Tibial nerve (tissue), 4 donors: ENCODE measurements at regions not wholly inside any gene's neighbourhood (a gene's known extent, or its start where the extent isn't known, plus 50 kb on each side); places are given as distances from the start of the nearest gene placed in this dataset.
"Not testable (repeated sequence)": the region's sequence is repeated elsewhere in the genome, so short reads cannot be mapped to it uniquely, and the experiment has no call there.

Experiments used
- DNase-seq, 2 donors: peaks; one replicate each; pipeline ENCODE4 v3.0.0-alpha.2; 2019; ENCODE audit warnings: low spot score in 2 of 2
- H3K27ac ChIP-seq, 4 donors: fragments of 200-600 bp; sonication (generic) in 3 of 4; one replicate each; pipeline ENCODE4 v1.5.1; 2017 to 2019; ENCODE audit warnings: mild to moderate bottlenecking in 1 of 4
- H3K27me3 ChIP-seq, 2 donors: fragments of 200-600 bp; sonication (generic) in 1 of 2; one replicate each; pipeline versions ENCODE4 v1.5.1 to v1.6.0; 2017 to 2019
- H3K36me3 ChIP-seq, 3 donors: fragments of 200-600 bp; sonication (generic); one replicate each; pipeline ENCODE4 v1.5.1; 2018 to 2019
- H3K4me1 ChIP-seq, 4 donors: fragments of 200-600 bp; sonication (generic) in 3 of 4; one replicate each; pipeline ENCODE4 v1.5.1; 2017 to 2019
- H3K4me3 ChIP-seq, 4 donors: fragments of 200-600 bp; sonication (generic) in 3 of 4; one replicate each; pipeline ENCODE4 v1.5.1; 2017 to 2019; ENCODE audit warnings: mild to moderate bottlenecking in 1 of 4, moderate library complexity in 1 of 4
- H3K9me3 ChIP-seq, 4 donors: fragments of 200-600 bp; sonication (generic) in 3 of 4; one replicate each; pipeline ENCODE4 v1.5.1; 2017 to 2019
- EP300 ChIP-seq, 2 donors: sonication (generic); formaldehyde crosslinking; IDR thresholded peaks; one replicate each; pipeline ENCODE4 v1.6.1; 2017; ENCODE audit warnings: antibody characterized with exemption in 2 of 2, mild to moderate bottlenecking in 1 of 2
- POLR2A ChIP-seq, 2 donors: fragments of 450-650 bp; IDR thresholded peaks; one replicate each; pipeline ENCODE4 v1.6.1; 2017; ENCODE audit warnings: antibody characterized with exemption in 2 of 2, mild to moderate bottlenecking in 2 of 2, moderate library complexity in 2 of 2
- WGBS, 2 donors: methylation state at CpG; one replicate each; pipeline ENCODE4 v1.1.5; 2018; 5-methylcytosine and 5-hydroxymethylcytosine counted together
- TF ChIP-seq, protein P1 (sequence below), 5 experiments: fragments of 200-600 bp in 3 of 5; fragments of 450-650 bp in 2 of 5; sonication (generic) in 3 of 5; IDR thresholded peaks; one replicate each; pipeline ENCODE4 v1.5.1; 2016 to 2019; ENCODE audit warnings: antibody characterized with exemption in 5 of 5, mild to moderate bottlenecking in 3 of 5, moderate library complexity in 2 of 5

DNA sequence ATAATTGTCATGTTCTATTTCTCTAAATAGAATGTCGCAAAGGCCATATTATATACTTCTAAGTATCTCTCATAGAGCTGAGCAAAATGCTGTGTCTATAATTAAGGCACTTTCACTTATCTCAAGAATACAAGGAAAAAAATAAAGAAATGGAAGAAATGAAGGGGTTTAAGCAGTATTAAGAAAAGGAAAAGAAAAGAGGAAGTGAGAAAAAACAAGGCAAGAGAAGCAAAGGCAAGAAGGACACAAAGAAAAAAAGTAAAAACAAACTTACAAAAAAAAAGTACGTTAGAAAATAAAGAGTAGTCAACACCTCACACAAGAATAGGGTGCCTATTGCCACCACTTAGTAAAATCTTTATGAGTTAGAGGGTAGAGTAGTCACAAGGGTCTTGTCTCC, 506.2 kb downstream of the GABRG2 start:
- WGBS, 2 donors, result 80 to 88% methylated on average over 2 of the region's 2 CpGs
- Histone ChIP-seq H3K36me3 (no peaks in the 10 kb centered on the region), H3K4me1 (no peaks in the 10 kb centered on the region)

DNA sequence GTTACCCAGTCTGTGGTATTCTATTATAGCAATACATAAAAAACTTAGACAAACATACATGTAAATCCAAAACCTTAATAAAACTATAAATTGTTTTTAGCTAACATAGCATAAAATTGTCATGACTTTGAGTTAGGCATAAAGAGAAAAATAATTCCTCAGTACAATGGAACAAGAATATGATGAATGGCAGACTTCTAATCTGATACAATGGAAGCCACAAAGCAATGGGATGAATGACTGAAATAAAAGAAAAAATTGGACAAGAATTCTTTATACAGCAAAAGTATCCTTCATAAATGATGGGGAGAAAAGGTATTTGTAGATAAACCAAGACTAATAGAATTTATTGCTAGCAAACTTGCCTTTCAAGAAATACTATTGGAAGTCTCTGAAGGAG, 524.2 kb downstream of the GABRG2 start:
- TF ChIP-seq EP300 (IDR thresholded peaks at IDR 0.05), result no peak
- Histone ChIP-seq H3K27ac (no peak overlapping the region), H3K27me3 (no peaks in the 10 kb centered on the region), H3K36me3 (no peaks in the 10 kb centered on the region), H3K4me1 (no peaks in the 10 kb centered on the region), H3K4me3 (no peak overlapping the region), H3K9me3 (peaks cover 0 to 20% (median 0%) of the 10 kb centered on the region in 4 donors)
- no peak for DNase-seq

More for the DNA sequence above, 506.2 kb downstream of the GABRG2 start:
- TF ChIP-seq, protein P1, sequence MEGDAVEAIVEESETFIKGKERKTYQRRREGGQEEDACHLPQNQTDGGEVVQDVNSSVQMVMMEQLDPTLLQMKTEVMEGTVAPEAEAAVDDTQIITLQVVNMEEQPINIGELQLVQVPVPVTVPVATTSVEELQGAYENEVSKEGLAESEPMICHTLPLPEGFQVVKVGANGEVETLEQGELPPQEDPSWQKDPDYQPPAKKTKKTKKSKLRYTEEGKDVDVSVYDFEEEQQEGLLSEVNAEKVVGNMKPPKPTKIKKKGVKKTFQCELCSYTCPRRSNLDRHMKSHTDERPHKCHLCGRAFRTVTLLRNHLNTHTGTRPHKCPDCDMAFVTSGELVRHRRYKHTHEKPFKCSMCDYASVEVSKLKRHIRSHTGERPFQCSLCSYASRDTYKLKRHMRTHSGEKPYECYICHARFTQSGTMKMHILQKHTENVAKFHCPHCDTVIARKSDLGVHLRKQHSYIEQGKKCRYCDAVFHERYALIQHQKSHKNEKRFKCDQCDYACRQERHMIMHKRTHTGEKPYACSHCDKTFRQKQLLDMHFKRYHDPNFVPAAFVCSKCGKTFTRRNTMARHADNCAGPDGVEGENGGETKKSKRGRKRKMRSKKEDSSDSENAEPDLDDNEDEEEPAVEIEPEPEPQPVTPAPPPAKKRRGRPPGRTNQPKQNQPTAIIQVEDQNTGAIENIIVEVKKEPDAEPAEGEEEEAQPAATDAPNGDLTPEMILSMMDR (IDR thresholded peaks at IDR 0.05), result no peak
- TF ChIP-seq EP300 (IDR thresholded peaks at IDR 0.05) (no peak), POLR2A (IDR thresholded peaks at IDR 0.05) (no peak)
- H3K9me3 ChIP-seq, result no peaks in the 10 kb centered on the region
- DNase-seq, result no peak
- no peak overlapping the region for H3K4me3 ChIP-seq
- H3K27me3 ChIP-seq, result no peaks in the 10 kb centered on the region
- H3K27ac ChIP-seq, result no peak overlapping the region

DNA sequence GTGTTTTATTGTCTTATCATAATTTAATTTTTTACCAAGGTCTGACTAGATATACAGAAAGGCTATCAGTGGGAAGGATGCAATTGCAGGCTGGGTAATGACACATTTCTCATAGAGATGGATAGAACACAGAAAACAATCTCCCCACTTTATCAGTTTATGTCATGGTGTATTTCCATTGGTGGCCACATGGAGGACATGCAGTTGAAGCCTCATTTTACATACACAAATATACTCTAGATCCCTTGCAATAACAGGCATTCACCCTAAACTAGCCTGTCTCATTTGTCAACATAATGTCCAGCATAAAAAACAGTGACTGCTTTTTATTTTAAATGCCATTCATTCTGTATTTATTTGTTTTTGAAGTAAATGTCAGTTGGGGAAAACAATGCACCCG, 526.3 kb downstream of the GABRG2 start:
- Histone ChIP-seq H3K4me1 (no peaks in the 10 kb centered on the region), H3K4me3 (no peak overlapping the region), H3K36me3 (no peaks in the 10 kb centered on the region), H3K27ac (no peak overlapping the region), H3K9me3 (peaks cover 0 to 20% (median 0%) of the 10 kb centered on the region in 4 donors), H3K27me3 (no peaks in the 10 kb centered on the region)
- no peak for DNase-seq
- 54 to 74% methylated on average over 1 of the region's 1 CpG for WGBS, 2 donors
- TF ChIP-seq EP300 (IDR thresholded peaks at IDR 0.05) (no peak), POLR2A (IDR thresholded peaks at IDR 0.05) (no peak)
- TF ChIP-seq, protein P1 (IDR thresholded peaks at IDR 0.05), result no peak

DNA sequence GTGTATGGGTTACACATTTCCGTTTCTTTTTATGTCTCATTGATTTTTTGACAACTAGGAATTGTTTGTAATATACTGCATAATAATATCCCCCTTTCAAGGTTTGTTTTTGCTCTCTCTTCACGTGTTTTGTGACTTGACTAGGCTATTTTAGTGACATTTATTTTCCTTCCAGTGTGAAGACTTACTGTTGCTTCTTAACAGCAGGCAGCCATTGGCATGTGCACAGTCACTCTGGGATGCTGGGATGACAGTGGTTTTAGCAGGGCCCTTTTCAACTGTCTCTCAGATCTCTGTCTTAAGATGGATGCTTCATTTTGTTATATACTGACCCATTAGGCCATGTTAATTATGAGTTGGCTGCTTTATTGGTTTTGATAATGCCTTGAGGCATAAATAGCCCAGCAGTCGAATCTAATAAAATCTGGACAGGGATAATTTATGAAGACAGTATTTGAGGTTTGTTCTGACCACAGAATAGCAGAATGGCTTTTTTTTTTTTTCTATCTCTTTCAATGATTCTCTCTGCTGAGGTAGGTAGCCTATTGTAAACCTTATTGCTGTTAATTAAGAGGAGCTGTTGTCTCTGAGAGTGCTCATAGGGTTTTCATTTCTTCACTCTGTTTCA, 536.0 kb downstream of the GABRG2 start:
- H3K27ac ChIP-seq, result no peak overlapping the region
- 33 to 41% methylated on average over 3 of the region's 3 CpGs for WGBS, 2 donors
- no peak for DNase-seq
- no peaks in the 10 kb centered on the region for H3K36me3 ChIP-seq
- peaks cover 0 to 12% (median 1%) of the 10 kb centered on the region in 4 donors for H3K9me3 ChIP-seq
- H3K4me3 ChIP-seq, result no peak overlapping the region
- H3K4me1 ChIP-seq, result no peaks in the 10 kb centered on the region
- TF ChIP-seq, protein P1 (IDR thresholded peaks at IDR 0.05), result no peak
- no peaks in the 10 kb centered on the region for H3K27me3 ChIP-seq

DNA sequence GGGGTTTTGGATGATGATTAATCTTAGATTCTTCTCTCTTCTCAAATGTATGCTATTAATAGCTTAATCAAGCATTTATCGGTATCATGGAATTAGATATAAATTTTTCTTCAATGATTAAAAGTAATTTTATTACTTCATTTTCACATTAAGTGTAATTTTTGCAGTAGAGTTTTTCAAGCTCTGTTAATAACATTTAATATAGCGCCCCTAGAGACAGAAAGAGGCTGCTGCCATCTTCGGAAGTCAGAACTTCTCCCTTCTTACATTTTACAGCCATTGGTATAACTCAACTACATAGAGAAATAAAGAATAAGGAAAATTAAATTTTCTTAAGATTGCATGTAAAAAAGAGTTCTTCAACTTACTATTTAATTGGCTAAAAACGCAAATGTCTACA, 540.3 kb downstream of the GABRG2 start:
- Histone ChIP-seq H3K4me1 (no peaks in the 10 kb centered on the region), H3K36me3 (no peaks in the 10 kb centered on the region), H3K4me3 (no peak overlapping the region), H3K27ac (no peak overlapping the region), H3K9me3 (no peaks in the 10 kb centered on the region), H3K27me3 (no peaks in the 10 kb centered on the region)
- no peak for TF ChIP-seq POLR2A (IDR thresholded peaks at IDR 0.05)
- TF ChIP-seq EP300 (IDR thresholded peaks at IDR 0.05), result no peak
- TF ChIP-seq, protein P1 (IDR thresholded peaks at IDR 0.05), result no peak
- no peak for DNase-seq
- 73 to 81% methylated on average over 4 of the region's 4 CpGs for WGBS, 2 donors

DNA sequence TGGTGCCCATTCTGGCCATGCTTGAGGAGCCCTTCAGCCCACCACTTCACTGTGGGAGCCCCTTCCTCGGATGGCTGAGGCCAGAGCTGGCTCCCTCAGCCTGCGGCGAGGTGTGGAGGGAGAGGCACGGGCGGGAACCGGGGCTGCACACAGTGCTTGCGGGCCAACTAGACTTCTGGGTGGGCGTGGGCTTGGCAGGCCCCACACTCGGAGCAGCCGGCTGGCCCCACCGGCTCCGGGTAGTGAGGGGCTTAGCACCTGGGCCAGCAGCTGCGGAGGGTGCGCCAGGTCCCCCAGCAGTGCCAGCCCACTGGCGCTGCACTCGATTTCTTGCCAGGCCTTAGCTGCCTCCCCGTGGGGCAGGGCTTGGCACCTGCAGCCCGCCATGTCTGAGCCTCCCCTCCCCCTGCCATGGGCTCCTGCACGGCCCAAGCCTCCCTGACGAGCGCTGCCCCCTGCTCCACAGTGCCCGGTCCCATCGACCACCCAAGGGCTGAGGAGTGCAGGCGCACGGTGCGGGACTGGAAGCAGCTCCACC, 554.2 kb downstream of the GABRG2 start:
- 88 to 95% methylated on average over 23 to 24 of the region's 26 CpGs for WGBS, 2 donors

More for the DNA sequence above, 554.2 kb downstream of the GABRG2 start:
- H3K27ac ChIP-seq, H3K27me3 ChIP-seq, H3K36me3 ChIP-seq, H3K4me3 ChIP-seq, H3K4me1 ChIP-seq, DNase-seq: not testable (repeated sequence)
- H3K9me3 ChIP-seq, result peaks cover 0 to 38% (median 0%) of the 10 kb centered on the region in 4 donors
